GM06990 (cell line): ENCODE measurements at regions not wholly inside any gene's neighbourhood (a gene's known extent, or its start where the extent isn't known, plus 50 kb on each side); places are given as distances from the start of the nearest gene placed in this dataset.

Experiments
- DNase-seq: peaks from one replicate; pipeline ENCODE4 v3.0.0-alpha.2; 2011; ENCODE audit not compliant: insufficient read length; ENCODE audit errors: extremely low read depth
- H3K27me3 ChIP-seq: replicated peaks from 2 replicates; pipeline ENCODE4 v1.6.0; 2011; ENCODE audit warnings: low read length; ENCODE audit not compliant: control insufficient read depth, insufficient read depth
- H3K36me3 ChIP-seq: 2 replicates; pipeline ENCODE4 v1.5.1; 2011; ENCODE audit warnings: low read length; ENCODE audit not compliant: control insufficient read depth, insufficient read depth
- H3K4me3 ChIP-seq: replicated peaks from 2 replicates; pipeline ENCODE4 v1.5.1; 2011; ENCODE audit warnings: low read depth, mild to moderate bottlenecking, control low read depth, low read length
- TF ChIP-seq, protein P1 (sequence below): IDR thresholded peaks from 2 replicates; pipeline ENCODE4 v1.5.1; 2011; ENCODE audit warnings: low read length, control low read depth, mild to moderate bottlenecking, inconsistent platforms; ENCODE audit not compliant: insufficient read depth, poor library complexity, severe bottlenecking

DNA sequence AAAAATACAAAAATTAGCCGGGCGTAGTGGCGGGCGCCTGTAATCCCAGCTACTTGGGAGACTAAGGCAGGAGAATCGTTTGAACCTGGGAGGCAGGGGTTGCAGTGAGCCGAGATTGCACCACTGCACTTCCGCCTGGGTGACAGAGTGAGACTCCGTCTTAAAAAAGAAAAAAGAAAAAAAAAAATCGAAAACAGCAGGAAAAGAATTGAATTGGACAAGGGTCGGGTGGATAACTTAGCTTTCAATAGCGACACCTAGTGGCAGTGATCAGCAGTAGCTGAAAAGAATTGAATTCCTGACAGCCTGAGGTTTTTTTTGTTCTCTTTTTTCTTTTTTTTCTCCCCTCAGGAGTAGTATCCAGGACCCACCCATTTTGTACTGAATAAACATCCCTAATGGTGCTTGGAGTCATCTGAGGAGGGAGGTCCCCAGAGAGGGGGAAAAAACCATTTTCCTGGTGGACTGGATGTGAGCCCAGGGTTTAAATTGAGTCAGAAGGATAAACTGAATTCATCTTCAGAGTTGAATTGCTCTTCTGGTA lies 55.1 kb downstream of the CYCS start:
- TF ChIP-seq, protein P1, sequence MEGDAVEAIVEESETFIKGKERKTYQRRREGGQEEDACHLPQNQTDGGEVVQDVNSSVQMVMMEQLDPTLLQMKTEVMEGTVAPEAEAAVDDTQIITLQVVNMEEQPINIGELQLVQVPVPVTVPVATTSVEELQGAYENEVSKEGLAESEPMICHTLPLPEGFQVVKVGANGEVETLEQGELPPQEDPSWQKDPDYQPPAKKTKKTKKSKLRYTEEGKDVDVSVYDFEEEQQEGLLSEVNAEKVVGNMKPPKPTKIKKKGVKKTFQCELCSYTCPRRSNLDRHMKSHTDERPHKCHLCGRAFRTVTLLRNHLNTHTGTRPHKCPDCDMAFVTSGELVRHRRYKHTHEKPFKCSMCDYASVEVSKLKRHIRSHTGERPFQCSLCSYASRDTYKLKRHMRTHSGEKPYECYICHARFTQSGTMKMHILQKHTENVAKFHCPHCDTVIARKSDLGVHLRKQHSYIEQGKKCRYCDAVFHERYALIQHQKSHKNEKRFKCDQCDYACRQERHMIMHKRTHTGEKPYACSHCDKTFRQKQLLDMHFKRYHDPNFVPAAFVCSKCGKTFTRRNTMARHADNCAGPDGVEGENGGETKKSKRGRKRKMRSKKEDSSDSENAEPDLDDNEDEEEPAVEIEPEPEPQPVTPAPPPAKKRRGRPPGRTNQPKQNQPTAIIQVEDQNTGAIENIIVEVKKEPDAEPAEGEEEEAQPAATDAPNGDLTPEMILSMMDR: peak; percentile 77
- no peaks in the 10 kb centered on the region for H3K36me3 ChIP-seq
- H3K4me3 ChIP-seq: peak overlapping the region; percentile 31; the same call in 1 of the 2 replicates
- peak; percentile 24 for DNase-seq
- no peaks in the 10 kb centered on the region for H3K27me3 ChIP-seq

DNA sequence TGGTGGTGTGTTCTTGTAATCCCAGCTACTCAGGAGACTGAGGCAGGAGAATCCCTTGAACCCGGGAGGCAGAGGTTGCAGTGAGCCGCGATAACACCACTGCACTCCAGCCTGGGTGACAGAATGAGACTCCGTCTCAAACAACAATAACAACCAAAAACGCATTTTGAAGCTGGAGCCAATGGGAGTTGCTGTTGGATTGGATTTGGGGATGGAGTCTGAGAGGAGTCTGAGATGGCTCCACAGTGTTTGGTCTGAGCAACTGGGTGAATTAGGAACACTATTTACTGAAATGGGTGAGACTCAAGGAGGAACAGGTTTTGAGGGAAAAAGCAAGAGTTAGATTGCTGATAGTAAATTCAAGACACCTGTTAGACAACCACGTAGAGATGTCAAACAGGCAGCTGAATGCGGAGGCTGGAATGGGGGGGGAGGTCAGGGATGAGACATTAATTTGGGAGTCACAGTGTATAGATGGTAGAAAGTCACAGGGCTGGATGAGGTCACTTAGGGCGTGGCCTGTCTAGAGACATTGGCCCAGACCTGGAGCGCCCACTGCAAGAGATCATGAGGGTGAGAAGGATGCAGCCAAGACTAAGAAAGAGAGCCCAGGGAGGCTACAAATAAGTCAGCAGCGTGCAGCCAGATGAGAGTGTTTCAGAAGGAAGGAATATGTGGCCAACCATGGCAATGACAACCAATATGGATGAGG lies 56.4 kb downstream of the CYCS start:
- TF ChIP-seq, protein P1: no peak
- no peak for DNase-seq
- Histone ChIP-seq H3K27me3 (no peaks in the 10 kb centered on the region), H3K4me3 (no peak overlapping the region), H3K36me3 (no peaks in the 10 kb centered on the region)

DNA sequence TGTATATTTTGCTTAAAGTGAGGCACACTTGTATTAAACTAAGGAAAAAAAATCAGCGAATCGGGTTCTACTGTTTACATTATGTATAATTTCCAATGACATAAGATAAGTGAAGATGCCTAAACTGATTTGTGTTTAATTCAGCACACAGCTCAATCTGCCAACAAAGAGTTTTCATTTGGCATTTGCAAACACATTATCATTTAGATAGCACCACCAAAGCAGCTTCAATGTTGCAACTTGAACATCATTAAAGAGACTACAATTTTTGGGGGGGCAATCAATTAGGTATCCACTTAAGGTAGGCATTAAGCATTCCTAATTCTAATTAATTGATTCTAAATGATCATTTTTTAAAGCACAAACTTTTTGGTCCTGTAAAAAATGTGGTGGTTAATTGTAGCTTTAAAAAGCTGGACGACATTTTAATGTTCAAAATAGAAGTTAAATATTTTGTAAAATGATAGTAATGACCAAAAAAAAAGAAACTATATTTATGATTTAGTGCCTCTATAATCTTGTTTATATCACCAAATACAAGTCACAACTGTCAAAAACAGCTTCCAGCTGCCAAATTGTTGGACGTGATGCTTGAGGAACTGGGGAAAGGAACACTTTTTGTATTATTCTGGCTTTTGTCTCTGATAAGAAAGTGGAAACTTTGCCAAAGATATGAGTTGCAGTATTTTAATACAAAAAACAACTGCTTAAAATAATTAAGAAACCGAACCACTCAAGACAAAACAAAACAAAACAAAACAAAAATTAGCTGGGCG lies 57.1 kb downstream of the CYCS start:
- TF ChIP-seq, protein P1: no peak
- no peaks in the 10 kb centered on the region for H3K27me3 ChIP-seq
- H3K4me3 ChIP-seq: no peak overlapping the region
- no peaks in the 10 kb centered on the region for H3K36me3 ChIP-seq
- DNase-seq: no peak

DNA sequence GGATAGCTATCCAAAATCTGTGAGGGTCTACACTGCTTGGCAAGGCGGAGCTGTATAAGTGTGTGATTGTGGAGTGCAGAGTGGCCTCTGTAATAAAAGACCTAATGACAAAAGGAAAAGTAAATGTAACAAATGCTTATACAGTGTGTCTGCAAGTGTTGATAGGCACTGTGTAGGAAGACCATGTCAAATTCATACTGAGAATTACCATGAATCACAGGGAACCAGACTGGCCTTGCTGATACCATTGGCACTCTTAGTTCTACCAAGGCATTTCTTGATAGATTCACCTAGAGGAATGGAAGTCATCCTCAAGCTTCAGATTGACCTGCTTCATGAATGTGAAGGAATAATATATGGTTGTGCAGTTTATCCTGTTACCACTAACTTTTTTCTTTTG lies 58.8 kb downstream of the CYCS start:
- H3K27me3 ChIP-seq: no peaks in the 10 kb centered on the region
- no peak overlapping the region for H3K4me3 ChIP-seq
- no peak for DNase-seq
- H3K36me3 ChIP-seq: no peaks in the 10 kb centered on the region
- TF ChIP-seq, protein P1: no peak

DNA sequence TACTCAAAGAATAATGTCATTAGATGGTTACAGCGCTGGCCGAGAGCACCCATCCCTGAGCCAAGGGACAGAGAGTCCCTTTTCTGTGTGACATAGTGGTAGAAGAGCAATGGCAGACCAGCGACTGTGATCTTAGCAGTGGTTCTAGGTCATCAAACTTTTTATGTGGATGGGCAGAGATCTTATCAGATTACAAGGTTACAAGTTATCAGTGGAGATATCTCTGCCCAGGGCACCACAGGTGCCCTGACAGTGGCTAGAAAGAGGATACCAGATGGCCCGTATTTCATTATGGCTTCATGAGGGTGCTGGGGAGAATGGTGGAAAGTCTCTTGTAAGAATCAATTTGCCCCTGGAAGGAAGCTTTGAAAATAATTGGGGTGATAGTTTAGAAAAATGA lies 62.7 kb downstream of the CYCS start:
- Histone ChIP-seq H3K27me3 (no peaks in the 10 kb centered on the region), H3K4me3 (no peak overlapping the region), H3K36me3 (no peaks in the 10 kb centered on the region)
- no peak for DNase-seq
- TF ChIP-seq, protein P1: no peak
